ENCODE measurements at regions not wholly inside any gene's neighbourhood (a gene's known extent, or its start where the extent isn't known, plus 50 kb on each side); places are given as distances from the start of the nearest gene placed in this dataset.

DNA sequence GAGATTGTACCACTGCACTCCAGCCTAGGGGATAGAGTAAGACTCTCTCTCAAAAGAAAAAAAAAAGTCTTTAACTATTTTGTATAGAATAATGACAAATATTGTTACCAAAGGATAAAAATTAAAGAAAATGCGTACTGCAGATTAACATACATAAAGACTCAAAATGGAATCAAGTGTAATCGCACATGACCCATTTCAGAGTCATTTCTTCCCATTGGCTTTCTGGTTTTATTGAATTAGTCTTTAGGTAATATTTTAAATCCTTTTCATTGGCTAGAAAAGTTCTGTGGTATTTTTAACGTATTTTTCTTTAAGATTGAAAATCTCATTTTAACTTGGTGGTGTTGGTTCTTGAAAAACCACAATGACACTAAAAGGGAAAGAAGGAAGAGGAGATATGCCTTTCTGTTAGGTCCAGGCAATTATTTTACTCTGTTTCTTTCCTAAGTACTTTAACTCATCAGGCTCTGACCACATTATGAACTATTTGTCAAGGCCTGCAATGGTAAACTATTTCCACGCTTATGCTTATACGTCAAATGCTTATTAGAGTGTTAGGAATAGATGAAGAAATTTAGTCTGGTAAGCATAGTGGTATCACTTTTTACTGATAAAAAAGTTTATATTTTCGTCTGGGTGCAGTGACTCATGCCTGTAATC, 52.3 kb downstream of the PLEKHG1 start:
- H3K4me3 ChIP-seq (ENCODE audit: low read length in 2 of 2) = no peak overlapping the region
- peaks cover 5 to 11% of the 10 kb centered on the region in 2 donors for H3K4me1 ChIP-seq (ENCODE audit: control insufficient read depth in 2 of 2, insufficient read depth in 2 of 2, low read length in 2 of 2)
- no peaks in the 10 kb centered on the region for H3K9me3 ChIP-seq (ENCODE audit: control insufficient read depth in 2 of 2, low read length in 2 of 2)
- H3K27ac ChIP-seq (ENCODE audit: low read depth in 2 of 2, low read length in 2 of 2) = peak overlapping the region in 1 of 2 donors; percentile 68
- H3K9ac ChIP-seq (ENCODE audit: low read depth in 1 of 2, low read length in 2 of 2) = no peak overlapping the region
- no peaks in the 10 kb centered on the region for H3K27me3 ChIP-seq (ENCODE audit: control insufficient read depth in 2 of 2, insufficient read depth in 2 of 2, low read length in 2 of 2)
- H3K36me3 ChIP-seq (ENCODE audit: control insufficient read depth in 2 of 2, insufficient read depth in 2 of 2, low read length in 2 of 2) = no peaks in the 10 kb centered on the region

GRCh38 chr6:150652848-150653613, 53.3 kb downstream of the PLEKHG1 start:
- Histone ChIP-seq H3K27me3 (ENCODE audit: control insufficient read depth in 2 of 2, insufficient read depth in 2 of 2, low read length in 2 of 2) (no peaks in the 10 kb centered on the region), H3K4me3 (ENCODE audit: low read length in 2 of 2) (no peak overlapping the region), H3K9me3 (ENCODE audit: control insufficient read depth in 2 of 2, low read length in 2 of 2) (no peaks in the 10 kb centered on the region), H3K4me1 (ENCODE audit: control insufficient read depth in 2 of 2, insufficient read depth in 2 of 2, low read length in 2 of 2) (peaks cover 3 to 13% of the 10 kb centered on the region in 2 donors), H3K36me3 (ENCODE audit: control insufficient read depth in 2 of 2, insufficient read depth in 2 of 2, low read length in 2 of 2) (no peaks in the 10 kb centered on the region), H3K9ac (ENCODE audit: low read depth in 1 of 2, low read length in 2 of 2) (peak overlapping the region in 1 of 2 donors; percentile 12), H3K27ac (ENCODE audit: low read depth in 2 of 2, low read length in 2 of 2) (peak overlapping the region; percentile 68 to 73)

DNA sequence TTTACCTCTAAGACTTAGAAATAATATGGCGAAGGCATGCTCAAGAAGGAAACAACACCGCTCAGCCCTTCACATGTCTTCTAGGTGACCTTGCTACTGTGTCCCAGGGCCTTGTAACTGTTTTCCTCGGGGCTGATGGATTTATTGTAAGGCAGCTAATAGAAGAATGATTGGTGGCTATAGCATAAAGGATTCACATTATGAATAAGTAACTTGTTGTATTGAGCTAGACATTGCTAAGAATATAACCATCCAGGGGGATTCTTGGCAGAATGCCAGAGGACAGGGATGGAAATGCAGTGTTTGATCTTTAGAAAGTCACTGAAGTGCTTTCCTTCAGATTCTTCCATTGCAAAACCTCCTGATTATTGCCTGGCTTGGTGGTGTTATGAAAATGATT, 54.9 kb downstream of the PLEKHG1 start:
- Histone ChIP-seq H3K9ac (ENCODE audit: low read depth in 1 of 2, low read length in 2 of 2) (no peak overlapping the region), H3K36me3 (ENCODE audit: control insufficient read depth in 2 of 2, insufficient read depth in 2 of 2, low read length in 2 of 2) (no peaks in the 10 kb centered on the region), H3K27me3 (ENCODE audit: control insufficient read depth in 2 of 2, insufficient read depth in 2 of 2, low read length in 2 of 2) (no peaks in the 10 kb centered on the region), H3K4me3 (ENCODE audit: low read length in 2 of 2) (no peak overlapping the region), H3K4me1 (ENCODE audit: control insufficient read depth in 2 of 2, insufficient read depth in 2 of 2, low read length in 2 of 2) (peaks cover 3 to 13% of the 10 kb centered on the region in 2 donors), H3K9me3 (ENCODE audit: control insufficient read depth in 2 of 2, low read length in 2 of 2) (no peaks in the 10 kb centered on the region), H3K27ac (ENCODE audit: low read depth in 2 of 2, low read length in 2 of 2) (no peak overlapping the region)

DNA sequence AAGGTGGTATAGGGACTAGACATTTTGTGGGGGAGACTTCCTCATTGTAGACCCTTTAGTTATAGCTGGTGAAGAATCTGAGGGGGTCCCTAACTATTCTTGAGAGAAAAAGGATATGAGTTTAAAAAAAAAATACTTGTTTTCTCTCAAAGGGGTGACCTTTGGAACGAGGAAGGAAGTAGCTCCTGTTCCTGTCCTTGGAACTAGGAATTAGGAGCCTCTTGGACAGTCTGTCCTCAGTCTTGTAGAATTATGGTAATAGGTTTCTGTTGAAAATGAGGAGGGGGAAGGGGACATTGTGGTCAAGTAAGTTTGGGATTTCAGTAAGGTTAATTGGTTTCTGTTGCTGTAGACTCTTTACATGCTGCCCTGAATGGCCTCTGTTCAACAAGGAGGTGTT, 56.5 kb downstream of the PLEKHG1 start:
- Histone ChIP-seq H3K9me3 (ENCODE audit: control insufficient read depth in 2 of 2, low read length in 2 of 2) (no peaks in the 10 kb centered on the region), H3K27me3 (ENCODE audit: control insufficient read depth in 2 of 2, insufficient read depth in 2 of 2, low read length in 2 of 2) (no peaks in the 10 kb centered on the region), H3K27ac (ENCODE audit: low read depth in 2 of 2, low read length in 2 of 2) (no peak overlapping the region), H3K4me3 (ENCODE audit: low read length in 2 of 2) (no peak overlapping the region), H3K4me1 (ENCODE audit: control insufficient read depth in 2 of 2, insufficient read depth in 2 of 2, low read length in 2 of 2) (peaks cover 3 to 11% of the 10 kb centered on the region in 2 donors), H3K36me3 (ENCODE audit: control insufficient read depth in 2 of 2, insufficient read depth in 2 of 2, low read length in 2 of 2) (no peaks in the 10 kb centered on the region), H3K9ac (ENCODE audit: low read depth in 1 of 2, low read length in 2 of 2) (no peak overlapping the region)

GRCh38 chr6:150658421-150658820, 58.7 kb downstream of the PLEKHG1 start:
- peaks cover 2 to 9% of the 10 kb centered on the region in 2 donors for H3K4me1 ChIP-seq (ENCODE audit: control insufficient read depth in 2 of 2, insufficient read depth in 2 of 2, low read length in 2 of 2)
- H3K4me3 ChIP-seq (ENCODE audit: low read length in 2 of 2) = no peak overlapping the region
- H3K9me3 ChIP-seq (ENCODE audit: control insufficient read depth in 2 of 2, low read length in 2 of 2) = no peaks in the 10 kb centered on the region
- H3K36me3 ChIP-seq (ENCODE audit: control insufficient read depth in 2 of 2, insufficient read depth in 2 of 2, low read length in 2 of 2) = no peaks in the 10 kb centered on the region
- no peak overlapping the region for H3K9ac ChIP-seq (ENCODE audit: low read depth in 1 of 2, low read length in 2 of 2)
- H3K27me3 ChIP-seq (ENCODE audit: control insufficient read depth in 2 of 2, insufficient read depth in 2 of 2, low read length in 2 of 2) = no peaks in the 10 kb centered on the region
- H3K27ac ChIP-seq (ENCODE audit: low read depth in 2 of 2, low read length in 2 of 2) = no peak overlapping the region

- Histone ChIP-seq H3K27me3 (ENCODE audit: control insufficient read depth in 2 of 2, insufficient read depth in 2 of 2, low read length in 2 of 2) (no peaks in the 10 kb centered on the region), H3K4me3 (ENCODE audit: low read length in 2 of 2) (no peak overlapping the region), H3K4me1 (ENCODE audit: control insufficient read depth in 2 of 2, insufficient read depth in 2 of 2, low read length in 2 of 2) (peaks cover 0 to 5% of the 10 kb centered on the region in 2 donors), H3K9me3 (ENCODE audit: control insufficient read depth in 2 of 2, low read length in 2 of 2) (no peaks in the 10 kb centered on the region), H3K27ac (ENCODE audit: low read depth in 2 of 2, low read length in 2 of 2) (no peak overlapping the region), H3K36me3 (ENCODE audit: control insufficient read depth in 2 of 2, insufficient read depth in 2 of 2, low read length in 2 of 2) (no peaks in the 10 kb centered on the region), H3K9ac (ENCODE audit: low read depth in 1 of 2, low read length in 2 of 2) (no peak overlapping the region)
These were observed 59.5 kb downstream of the PLEKHG1 start for GRCh38 chr6:150659046-150659763.

- Histone ChIP-seq H3K4me1 (ENCODE audit: control insufficient read depth in 2 of 2, insufficient read depth in 2 of 2, low read length in 2 of 2) (peaks cover 0 to 2% of the 10 kb centered on the region in 2 donors), H3K27ac (ENCODE audit: low read depth in 2 of 2, low read length in 2 of 2) (no peak overlapping the region), H3K36me3 (ENCODE audit: control insufficient read depth in 2 of 2, insufficient read depth in 2 of 2, low read length in 2 of 2) (no peaks in the 10 kb centered on the region), H3K27me3 (ENCODE audit: control insufficient read depth in 2 of 2, insufficient read depth in 2 of 2, low read length in 2 of 2) (no peaks in the 10 kb centered on the region), H3K4me3 (ENCODE audit: low read length in 2 of 2) (no peak overlapping the region), H3K9me3 (ENCODE audit: control insufficient read depth in 2 of 2, low read length in 2 of 2) (no peaks in the 10 kb centered on the region), H3K9ac (ENCODE audit: low read depth in 1 of 2, low read length in 2 of 2) (no peak overlapping the region)
These were observed 61.7 kb downstream of the PLEKHG1 start for GRCh38 chr6:150661216-150662007.

DNA sequence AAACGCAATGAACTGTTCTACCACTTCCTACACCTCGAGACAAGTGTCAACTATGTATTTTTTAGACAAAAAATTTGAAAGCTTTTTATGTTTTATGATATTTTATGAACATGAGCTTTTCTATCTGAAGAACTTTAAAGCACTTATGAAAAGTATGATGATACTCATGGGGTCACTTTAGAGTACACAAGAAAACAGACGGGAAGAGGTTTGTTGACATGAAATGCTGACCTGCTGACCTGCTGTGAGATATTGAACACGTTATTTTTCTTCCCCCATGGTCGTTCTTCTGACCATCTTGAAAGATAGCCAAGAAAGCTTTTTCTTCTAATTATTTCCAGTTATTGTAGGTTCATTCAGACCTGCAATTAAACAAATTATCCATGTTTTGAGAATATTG, 63.1 kb downstream of the PLEKHG1 start:
- Histone ChIP-seq H3K36me3 (ENCODE audit: control insufficient read depth in 2 of 2, insufficient read depth in 2 of 2, low read length in 2 of 2) (no peaks in the 10 kb centered on the region), H3K4me1 (ENCODE audit: control insufficient read depth in 2 of 2, insufficient read depth in 2 of 2, low read length in 2 of 2) (no peaks in the 10 kb centered on the region), H3K9me3 (ENCODE audit: control insufficient read depth in 2 of 2, low read length in 2 of 2) (no peaks in the 10 kb centered on the region), H3K27me3 (ENCODE audit: control insufficient read depth in 2 of 2, insufficient read depth in 2 of 2, low read length in 2 of 2) (no peaks in the 10 kb centered on the region), H3K27ac (ENCODE audit: low read depth in 2 of 2, low read length in 2 of 2) (no peak overlapping the region), H3K9ac (ENCODE audit: low read depth in 1 of 2, low read length in 2 of 2) (no peak overlapping the region), H3K4me3 (ENCODE audit: low read length in 2 of 2) (no peak overlapping the region)

DNA sequence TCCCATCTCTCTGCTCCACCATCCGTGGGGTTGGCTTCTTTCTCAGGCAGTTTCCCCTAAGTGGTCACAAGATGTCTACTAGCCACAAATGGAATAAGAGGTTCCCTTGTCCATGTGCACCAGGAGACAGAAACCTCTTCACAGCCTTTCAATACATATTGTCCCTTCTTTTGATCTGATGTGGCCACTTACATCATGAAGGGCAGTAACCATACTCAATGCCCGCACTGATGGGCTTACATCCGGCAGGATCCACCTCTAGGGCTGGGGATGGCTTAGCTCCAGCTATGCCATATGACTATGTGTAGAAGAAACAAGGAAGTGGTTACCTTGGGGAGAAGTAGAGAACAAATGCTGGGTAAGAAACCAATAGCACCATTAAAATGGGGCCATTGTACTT, 64.4 kb downstream of the PLEKHG1 start:
- no peak overlapping the region for H3K9ac ChIP-seq (ENCODE audit: low read depth in 1 of 2, low read length in 2 of 2)
- peaks cover 3 to 5% of the 10 kb centered on the region in 2 donors for H3K4me1 ChIP-seq (ENCODE audit: control insufficient read depth in 2 of 2, insufficient read depth in 2 of 2, low read length in 2 of 2)
- H3K27me3 ChIP-seq (ENCODE audit: control insufficient read depth in 2 of 2, insufficient read depth in 2 of 2, low read length in 2 of 2) = no peaks in the 10 kb centered on the region
- H3K4me3 ChIP-seq (ENCODE audit: low read length in 2 of 2) = no peak overlapping the region
- H3K27ac ChIP-seq (ENCODE audit: low read depth in 2 of 2, low read length in 2 of 2) = no peak overlapping the region
- H3K36me3 ChIP-seq (ENCODE audit: control insufficient read depth in 2 of 2, insufficient read depth in 2 of 2, low read length in 2 of 2) = no peaks in the 10 kb centered on the region
- H3K9me3 ChIP-seq (ENCODE audit: control insufficient read depth in 2 of 2, low read length in 2 of 2) = no peaks in the 10 kb centered on the region
